ENCODE measurements at regions not wholly inside any gene's neighbourhood (a gene's known extent, or its start where the extent isn't known, plus 50 kb on each side); places are given as distances from the start of the nearest gene placed in this dataset.

DNA sequence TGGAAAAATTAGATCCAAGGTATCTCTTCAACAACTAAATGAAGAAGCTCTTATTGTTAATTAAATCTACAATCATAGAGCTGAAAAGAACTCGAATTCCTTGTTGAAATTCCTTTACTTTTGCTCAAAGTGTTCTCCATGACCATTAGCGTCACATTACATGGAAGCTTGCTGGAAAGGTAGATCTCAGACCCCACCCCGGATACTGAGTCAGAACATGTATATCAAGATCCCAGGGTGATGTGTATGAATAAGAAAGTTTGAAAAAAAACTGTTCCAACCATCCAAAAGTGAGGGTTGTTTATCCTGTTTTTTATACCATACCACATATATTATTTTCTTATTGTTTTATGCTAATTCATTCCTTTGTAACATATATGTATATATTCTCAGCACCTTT, 237.1 kb upstream of the PUM3 start:
- no peak for DNase-seq
- TF ChIP-seq, protein P1, sequence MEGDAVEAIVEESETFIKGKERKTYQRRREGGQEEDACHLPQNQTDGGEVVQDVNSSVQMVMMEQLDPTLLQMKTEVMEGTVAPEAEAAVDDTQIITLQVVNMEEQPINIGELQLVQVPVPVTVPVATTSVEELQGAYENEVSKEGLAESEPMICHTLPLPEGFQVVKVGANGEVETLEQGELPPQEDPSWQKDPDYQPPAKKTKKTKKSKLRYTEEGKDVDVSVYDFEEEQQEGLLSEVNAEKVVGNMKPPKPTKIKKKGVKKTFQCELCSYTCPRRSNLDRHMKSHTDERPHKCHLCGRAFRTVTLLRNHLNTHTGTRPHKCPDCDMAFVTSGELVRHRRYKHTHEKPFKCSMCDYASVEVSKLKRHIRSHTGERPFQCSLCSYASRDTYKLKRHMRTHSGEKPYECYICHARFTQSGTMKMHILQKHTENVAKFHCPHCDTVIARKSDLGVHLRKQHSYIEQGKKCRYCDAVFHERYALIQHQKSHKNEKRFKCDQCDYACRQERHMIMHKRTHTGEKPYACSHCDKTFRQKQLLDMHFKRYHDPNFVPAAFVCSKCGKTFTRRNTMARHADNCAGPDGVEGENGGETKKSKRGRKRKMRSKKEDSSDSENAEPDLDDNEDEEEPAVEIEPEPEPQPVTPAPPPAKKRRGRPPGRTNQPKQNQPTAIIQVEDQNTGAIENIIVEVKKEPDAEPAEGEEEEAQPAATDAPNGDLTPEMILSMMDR (IDR thresholded peaks at IDR 0.05; ENCODE audit: borderline replicate concordance): no peak
- no peaks in the 10 kb centered on the region for H3K36me3 ChIP-seq
- intact Hi-C loops (cut with micrococcal nuclease): no loop called here
- H3K27me3 ChIP-seq (ENCODE audit: low read depth): no peaks in the 10 kb centered on the region
- H3K9me3 ChIP-seq (replicated peaks): peaks cover 6% of the 10 kb centered on the region
- H3K4me1 ChIP-seq: no peaks in the 10 kb centered on the region
- H3K4me3 ChIP-seq: no peak overlapping the region
- no peak overlapping the region for H3K27ac ChIP-seq (replicated peaks)

DNA sequence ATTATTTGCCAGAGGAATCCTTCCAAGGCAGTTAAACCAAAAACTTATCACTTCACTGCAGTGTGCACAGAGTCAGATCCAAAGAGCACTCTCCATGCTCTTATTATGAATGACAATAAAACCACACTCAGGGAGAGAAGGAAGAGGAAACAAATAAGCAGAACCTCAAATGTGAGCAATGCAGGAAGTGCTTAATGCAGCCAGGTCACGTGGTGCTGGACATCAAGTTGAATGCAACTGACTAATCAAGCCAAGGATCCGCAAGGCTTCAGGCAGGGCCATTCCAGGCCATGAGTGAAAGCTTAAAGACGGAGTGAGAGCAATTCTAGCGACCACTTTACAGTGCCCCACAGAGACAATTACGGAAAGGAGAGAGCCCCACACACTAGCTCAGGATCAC, 230.4 kb upstream of the PUM3 start:
- Histone ChIP-seq H3K27ac (replicated peaks) (no peak overlapping the region), H3K4me3 (no peak overlapping the region), H3K9me3 (replicated peaks) (peaks cover 23% of the 10 kb centered on the region), H3K4me1 (no peaks in the 10 kb centered on the region), H3K27me3 (ENCODE audit: low read depth) (no peaks in the 10 kb centered on the region), H3K36me3 (no peaks in the 10 kb centered on the region)
- intact Hi-C loops (cut with micrococcal nuclease): no loop called here
- TF ChIP-seq, protein P1 (IDR thresholded peaks at IDR 0.05; ENCODE audit: borderline replicate concordance): no peak
- DNase-seq: no peak

DNA sequence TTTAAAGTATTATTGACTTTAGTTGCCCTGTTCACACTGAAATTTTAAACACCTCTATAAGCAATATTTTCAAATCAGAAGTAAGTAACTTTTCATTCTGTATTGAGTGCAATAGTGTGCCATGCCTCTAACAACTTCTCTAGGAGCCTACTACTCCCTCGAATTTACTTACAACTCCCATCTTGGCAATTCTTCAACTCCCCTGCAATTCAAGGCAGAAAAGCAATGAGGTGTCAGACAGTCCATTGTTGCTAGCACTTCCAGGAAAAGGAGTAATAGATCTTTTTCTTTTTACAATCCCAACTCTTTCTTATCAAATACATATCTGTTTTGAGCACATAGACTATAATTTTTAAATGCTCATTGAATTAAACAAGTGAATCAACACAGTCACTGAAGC, 222.7 kb upstream of the PUM3 start:
- Histone ChIP-seq H3K27ac (replicated peaks) (no peak overlapping the region), H3K4me3 (no peak overlapping the region), H3K27me3 (ENCODE audit: low read depth) (no peaks in the 10 kb centered on the region), H3K4me1 (no peaks in the 10 kb centered on the region), H3K36me3 (no peaks in the 10 kb centered on the region), H3K9me3 (replicated peaks) (peaks cover 13% of the 10 kb centered on the region)
- intact Hi-C loops (cut with micrococcal nuclease): no loop called here
- DNase-seq: no peak
- TF ChIP-seq, protein P1 (IDR thresholded peaks at IDR 0.05; ENCODE audit: borderline replicate concordance): no peak

DNA sequence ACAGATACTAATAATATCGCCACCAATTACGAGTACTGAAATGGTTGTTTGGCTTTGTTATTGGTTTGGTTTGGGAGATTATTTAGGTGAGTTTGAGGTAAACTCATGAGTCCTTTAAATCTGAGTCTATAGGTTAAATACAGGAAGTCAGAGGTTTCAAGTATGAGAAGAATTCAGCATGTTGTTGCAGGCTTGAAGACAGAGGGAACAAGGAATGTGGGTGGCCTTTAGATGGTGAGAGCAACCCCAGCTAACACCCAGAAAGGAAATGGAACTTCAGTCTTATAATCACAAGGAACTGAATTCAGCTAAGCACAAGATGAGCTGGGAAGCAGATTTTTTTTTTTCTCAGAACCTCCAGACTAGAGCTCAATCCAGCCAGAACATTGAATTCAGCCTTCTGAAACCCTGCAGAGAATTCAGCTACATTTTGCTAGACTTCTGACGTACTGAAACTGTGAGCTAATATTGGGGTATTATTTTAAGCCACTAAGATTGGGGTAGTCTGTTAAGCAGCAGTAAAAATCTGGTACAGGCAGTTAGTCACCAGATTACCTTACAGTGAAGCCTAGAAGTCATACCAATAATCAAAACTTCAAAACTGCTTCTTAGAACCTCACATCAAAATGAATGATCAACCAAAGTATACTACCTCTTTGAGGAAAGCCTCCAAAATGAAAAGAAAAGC, 216.0 kb upstream of the PUM3 start:
- Histone ChIP-seq H3K27ac (replicated peaks) (no peak overlapping the region), H3K4me1 (no peaks in the 10 kb centered on the region), H3K27me3 (ENCODE audit: low read depth) (no peaks in the 10 kb centered on the region), H3K9me3 (replicated peaks) (no peaks in the 10 kb centered on the region), H3K36me3 (no peaks in the 10 kb centered on the region), H3K4me3 (no peak overlapping the region)
- no peak for DNase-seq
- intact Hi-C loops (cut with micrococcal nuclease): no loop called here
- TF ChIP-seq, protein P1 (IDR thresholded peaks at IDR 0.05; ENCODE audit: borderline replicate concordance): no peak

DNA sequence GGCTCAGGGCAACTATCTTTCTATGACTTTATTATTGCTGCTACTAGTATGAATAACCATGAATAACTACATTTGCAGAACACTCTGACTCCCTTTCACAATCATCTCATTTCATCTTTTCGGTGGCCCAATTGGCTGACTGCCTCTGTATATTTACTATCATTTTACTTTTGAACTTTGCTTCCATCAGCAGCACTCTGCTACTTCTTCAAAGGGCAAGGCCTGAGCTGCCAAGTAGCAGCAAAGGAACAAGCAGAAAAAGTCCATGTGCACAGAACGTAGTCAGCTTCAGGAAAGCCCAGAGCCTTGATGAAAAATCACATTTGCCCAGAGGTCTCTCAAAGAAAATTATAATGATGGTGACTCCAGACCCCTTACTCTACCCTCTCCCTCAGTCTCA, 214.5 kb upstream of the PUM3 start:
- intact Hi-C loops (cut with micrococcal nuclease): no loop called here
- Histone ChIP-seq H3K27me3 (ENCODE audit: low read depth) (no peaks in the 10 kb centered on the region), H3K4me1 (no peaks in the 10 kb centered on the region), H3K27ac (replicated peaks) (no peak overlapping the region), H3K4me3 (no peak overlapping the region), H3K36me3 (no peaks in the 10 kb centered on the region), H3K9me3 (replicated peaks) (no peaks in the 10 kb centered on the region)
- no peak for DNase-seq
- TF ChIP-seq, protein P1 (IDR thresholded peaks at IDR 0.05; ENCODE audit: borderline replicate concordance): no peak
